ENCODE measurements at regions not wholly inside any gene's neighbourhood (a gene's known extent, or its start where the extent isn't known, plus 50 kb on each side); places are given as distances from the start of the nearest gene placed in this dataset.
"Not testable (repeated sequence)": the region's sequence is repeated elsewhere in the genome, so short reads cannot be mapped to it uniquely, and the experiment has no call there.

DNA sequence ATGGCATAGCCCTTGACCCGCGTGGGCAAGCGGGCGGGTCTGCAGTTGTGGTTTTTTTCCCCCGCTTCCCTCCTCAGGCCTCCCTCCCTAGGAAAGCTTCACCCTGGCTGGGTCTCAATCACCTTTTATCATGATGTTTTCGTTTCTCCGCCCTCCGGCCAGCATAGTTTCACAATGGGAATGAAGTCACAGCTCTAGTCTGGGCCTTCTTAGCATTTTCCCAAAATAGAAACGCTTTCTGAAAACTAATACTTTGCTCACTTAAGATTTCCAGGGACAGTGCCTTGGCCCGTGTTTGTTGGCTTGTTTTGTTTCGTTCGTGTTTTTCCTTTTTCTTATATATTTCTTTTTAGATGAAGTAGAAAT, 344.8 kb upstream of the DEFB115 start:
- TF ChIP-seq POLR2A (IDR thresholded peaks at IDR 0.05; ENCODE audit: low read depth, low read length); POLR2AphosphoS5 (IDR thresholded peaks at IDR 0.05; ENCODE audit: low read depth, low read length); PAX5 (IDR thresholded peaks at IDR 0.05; ENCODE audit: insufficient read depth, low read length, severe bottlenecking); POU2F2 (IDR thresholded peaks at IDR 0.05; ENCODE audit: low read depth, low read length); SPI1 (IDR thresholded peaks at IDR 0.05; ENCODE audit: low read depth, low read length); TAF1 (IDR thresholded peaks at IDR 0.05; ENCODE audit: low read depth, low read length): not testable (repeated sequence)
